ENCODE measurements at regions not wholly inside any gene's neighbourhood (a gene's known extent, or its start where the extent isn't known, plus 50 kb on each side); places are given as distances from the start of the nearest gene placed in this dataset.

GRCh38 chr19:28670836-28671235, 542.1 kb downstream of the UQCRFS1 start:
- ATAC-seq (no peak), DNase-seq (no peak)
- no peaks in the 10 kb centered on the region for H3K36me3 ChIP-seq (replicated peaks in 1 of 2; ENCODE audit: insufficient read depth in 1 of 2, low read depth in 2 of 2)
- intact Hi-C loops (cut with DNase I) = no loop called here
- TF ChIP-seq CTCF (IDR thresholded peaks at IDR 0.05) = no peak
- TF ChIP-seq POLR2A (IDR thresholded peaks at IDR 0.05) = no peak
- H3K4me1 ChIP-seq = no peaks in the 10 kb centered on the region
- no peak overlapping the region for H3K4me3 ChIP-seq
- no peaks in the 10 kb centered on the region for H3K27me3 ChIP-seq
- no peaks in the 10 kb centered on the region for H3K9me3 ChIP-seq
- H3K27ac ChIP-seq = no peak overlapping the region
- WGBS, 2 donors = 52% methylated on average over 2 of the region's 2 CpGs

- 40 to 51% methylated on average over 2 of the region's 2 CpGs for WGBS, 2 donors
- H3K9me3 ChIP-seq = no peaks in the 10 kb centered on the region
- no peak for TF ChIP-seq POLR2A (IDR thresholded peaks at IDR 0.05)
- TF ChIP-seq CTCF (IDR thresholded peaks at IDR 0.05) = no peak
- no peaks in the 10 kb centered on the region for H3K27me3 ChIP-seq
- ATAC-seq (no peak), DNase-seq (no peak)
- H3K4me3 ChIP-seq = no peak overlapping the region
- H3K27ac ChIP-seq = no peak overlapping the region
- no peaks in the 10 kb centered on the region for H3K4me1 ChIP-seq
- H3K36me3 ChIP-seq (replicated peaks in 1 of 2; ENCODE audit: insufficient read depth in 1 of 2, low read depth in 2 of 2) = no peaks in the 10 kb centered on the region
- intact Hi-C loops (cut with DNase I) = no loop called here
Observed at GRCh38 chr19:28669804-28670203, 543.1 kb downstream of the UQCRFS1 start.

GRCh38 chr19:28667348-28667977, 545.5 kb downstream of the UQCRFS1 start:
- no peak for ATAC-seq
- Histone ChIP-seq H3K9me3 (no peaks in the 10 kb centered on the region), H3K27me3 (no peaks in the 10 kb centered on the region), H3K27ac (no peak overlapping the region), H3K4me3 (no peak overlapping the region), H3K4me1 (no peaks in the 10 kb centered on the region), H3K36me3 (replicated peaks in 1 of 2; ENCODE audit: insufficient read depth in 1 of 2, low read depth in 2 of 2) (no peaks in the 10 kb centered on the region)
- intact Hi-C loops (cut with DNase I) = no loop called here
- TF ChIP-seq POLR2A (IDR thresholded peaks at IDR 0.05) (no peak), CTCF (IDR thresholded peaks at IDR 0.05) (no peak)
- WGBS, 2 donors = 73 to 79% methylated on average over 7 of the region's 7 CpGs
- DNase-seq = no peak

GRCh38 chr19:28665748-28666147, 547.2 kb downstream of the UQCRFS1 start:
- TF ChIP-seq CTCF (IDR thresholded peaks at IDR 0.05) (no peak), POLR2A (IDR thresholded peaks at IDR 0.05) (no peak)
- H3K9me3 ChIP-seq = no peaks in the 10 kb centered on the region
- no peak overlapping the region for H3K27ac ChIP-seq
- no peak for ATAC-seq
- 54 to 73% methylated on average over 1 of the region's 1 CpG for WGBS, 2 donors
- intact Hi-C loops (cut with DNase I) = no loop called here
- no peak overlapping the region for H3K4me3 ChIP-seq
- no peaks in the 10 kb centered on the region for H3K36me3 ChIP-seq (replicated peaks in 1 of 2; ENCODE audit: insufficient read depth in 1 of 2, low read depth in 2 of 2)
- no peak for DNase-seq
- no peaks in the 10 kb centered on the region for H3K27me3 ChIP-seq
- no peaks in the 10 kb centered on the region for H3K4me1 ChIP-seq

- H3K27me3 ChIP-seq = no peaks in the 10 kb centered on the region
- intact Hi-C loops (cut with DNase I) = no loop called here
- H3K4me3 ChIP-seq = no peak overlapping the region
- peaks cover 0 to 10% (median 0%) of the 10 kb centered on the region in 3 donors for H3K9me3 ChIP-seq
- TF ChIP-seq POLR2A (IDR thresholded peaks at IDR 0.05) (no peak), CTCF (IDR thresholded peaks at IDR 0.05) (no peak)
- WGBS, 2 donors = 64 to 79% methylated on average over 2 of the region's 2 CpGs
- H3K36me3 ChIP-seq (replicated peaks in 1 of 2; ENCODE audit: insufficient read depth in 1 of 2, low read depth in 2 of 2) = no peaks in the 10 kb centered on the region
- ATAC-seq (no peak), DNase-seq (no peak)
- no peaks in the 10 kb centered on the region for H3K4me1 ChIP-seq
- no peak overlapping the region for H3K27ac ChIP-seq
Observed at GRCh38 chr19:28656644-28657043, 556.3 kb downstream of the UQCRFS1 start.
